Suppressor macrophage treated with lipopolysaccharide for 4 hours (primary cell): ENCODE measurements at regions not wholly inside any gene's neighbourhood (a gene's known extent, or its start where the extent isn't known, plus 50 kb on each side); places are given as distances from the start of the nearest gene placed in this dataset.

Source experiments
- DNase-seq: peaks from one replicate; pipeline ENCODE4 v3.0.0-alpha.2; 2020

GRCh38 chr2:76314271-76315020 lies 603.7 kb upstream of the GCFC2 start:
- no peak for DNase-seq

- no peak for DNase-seq
Measured at GRCh38 chr2:76312236-76312635, 601.5 kb upstream of the GCFC2 start.

- no peak for DNase-seq
Measured at GRCh38 chr2:76311728-76312127, 601.0 kb upstream of the GCFC2 start.

- DNase-seq = no peak
Measured at GRCh38 chr2:76310894-76311633, 600.3 kb upstream of the GCFC2 start.

GRCh38 chr2:76307495-76307894 lies 596.8 kb upstream of the GCFC2 start:
- DNase-seq = no peak

- DNase-seq = no peak
Measured at GRCh38 chr2:76298041-76298440, 587.3 kb upstream of the GCFC2 start.

GRCh38 chr2:76296438-76296837 lies 585.7 kb upstream of the GCFC2 start:
- DNase-seq = no peak

- DNase-seq = no peak
Measured at GRCh38 chr2:76295762-76296161, 585.0 kb upstream of the GCFC2 start.

GRCh38 chr2:76288598-76288997 lies 577.9 kb upstream of the GCFC2 start:
- DNase-seq = no peak

- no peak for DNase-seq
Measured at GRCh38 chr2:76288146-76288545, 577.4 kb upstream of the GCFC2 start.

- no peak for DNase-seq
Measured at GRCh38 chr2:76283350-76283749, 572.6 kb upstream of the GCFC2 start.

- no peak for DNase-seq
Measured at GRCh38 chr2:76281156-76281841, 570.6 kb upstream of the GCFC2 start.

GRCh38 chr2:76280686-76281085 lies 570.0 kb upstream of the GCFC2 start:
- DNase-seq = no peak

- DNase-seq = no peak
Measured at GRCh38 chr2:76279142-76279541, 568.4 kb upstream of the GCFC2 start.

- DNase-seq = no peak
Measured at GRCh38 chr2:76275788-76276187, 565.1 kb upstream of the GCFC2 start.

GRCh38 chr2:76274676-76275075 lies 564.0 kb upstream of the GCFC2 start:
- DNase-seq = no peak

- DNase-seq = no peak
Measured at GRCh38 chr2:76274160-76274559, 563.4 kb upstream of the GCFC2 start.

GRCh38 chr2:76270096-76270710 lies 559.5 kb upstream of the GCFC2 start:
- DNase-seq = no peak

- no peak for DNase-seq
Measured at GRCh38 chr2:76268902-76269620, 558.3 kb upstream of the GCFC2 start.

- DNase-seq = no peak
Measured at GRCh38 chr2:76268484-76268883, 557.8 kb upstream of the GCFC2 start.

GRCh38 chr2:76257802-76258201 lies 547.1 kb upstream of the GCFC2 start:
- DNase-seq = no peak

- DNase-seq = no peak
Measured at GRCh38 chr2:76256458-76257088, 545.9 kb upstream of the GCFC2 start.
